GM23338 (cell line): ENCODE measurements at regions not wholly inside any gene's neighbourhood (a gene's known extent, or its start where the extent isn't known, plus 50 kb on each side); places are given as distances from the start of the nearest gene placed in this dataset.

ENCODE experiments used
- ATAC-seq: fragments of 200-7000 bp; cut with Tn5 transposase; 3 replicates; pipeline ENCODE4 v1.9.1; 2020
- DNase-seq: peaks from one replicate; pipeline ENCODE4 v3.0.0-alpha.2; 2015; ENCODE audit warnings: low spot score
- H2AFZ ChIP-seq: fragments of 200-600 bp; sonication (generic); 2 replicates; pipeline ENCODE4 v1.8.0; 2016; ENCODE audit warnings: antibody characterized with exemption, mild to moderate bottlenecking, moderate library complexity
- H3F3A ChIP-seq: fragments of 200-600 bp; sonication (generic); replicated peaks from 2 replicates; pipeline ENCODE4 v1.8.0; 2017; ENCODE audit warnings: antibody characterized with exemption, mixed run types, low read depth
- H3K27ac ChIP-seq: fragments of 200-600 bp; sonication (generic); 2 replicates; pipeline ENCODE4 v1.6.1; 2016; ENCODE audit warnings: low read depth
- H3K27me3 ChIP-seq: fragments of 200-600 bp; sonication (generic); 2 replicates; pipeline ENCODE4 v1.8.0; 2016; ENCODE audit warnings: mild to moderate bottlenecking, mixed run types, moderate library complexity; ENCODE audit not compliant: insufficient read depth
- H3K36me3 ChIP-seq: fragments of 200-600 bp; sonication (generic); 2 replicates; pipeline ENCODE4 v1.8.0; 2016; ENCODE audit warnings: mild to moderate bottlenecking; ENCODE audit not compliant: insufficient read depth
- H3K4me1 ChIP-seq: fragments of 200-600 bp; sonication (generic); 2 replicates; pipeline ENCODE4 v1.8.0; 2016; ENCODE audit warnings: mild to moderate bottlenecking, moderate library complexity; ENCODE audit not compliant: insufficient read depth
- H3K4me2 ChIP-seq: fragments of 200-600 bp; sonication (generic); 2 replicates; pipeline ENCODE4 v1.7.1; 2017; ENCODE audit warnings: mixed run types
- H3K4me3 ChIP-seq: fragments of 200-600 bp; sonication (generic); 2 replicates; pipeline ENCODE4 v1.6.1; 2016; ENCODE audit warnings: mixed run types
- H3K79me2 ChIP-seq: fragments of 200-600 bp; sonication (generic); replicated peaks from 2 replicates; pipeline ENCODE4 v1.8.0; 2017; ENCODE audit warnings: mild to moderate bottlenecking; ENCODE audit not compliant: insufficient read depth
- H3K9me2 ChIP-seq: fragments of 200-600 bp; sonication (generic); 2 replicates; pipeline ENCODE4 v1.8.0; 2017; ENCODE audit not compliant: insufficient read depth
- H4K20me1 ChIP-seq: fragments of 200-600 bp; sonication (generic); replicated peaks from 2 replicates; pipeline ENCODE4 v1.8.0; 2017; ENCODE audit warnings: mild to moderate bottlenecking; ENCODE audit not compliant: insufficient read depth
- H3K27ac Mint-ChIP-seq: 2 replicates; pipeline ENCODE4 v1.8.0; 2020; ENCODE audit warnings: inconsistent platforms, mild to moderate bottlenecking, moderate library complexity, mixed read lengths
- H3K27me3 Mint-ChIP-seq: 3 replicates; pipeline ENCODE4 v1.8.0; 2022; ENCODE audit warnings: low read depth, mild to moderate bottlenecking, moderate library complexity, mixed read lengths, inconsistent platforms; ENCODE audit not compliant: insufficient read depth, poor library complexity
- H3K36me3 Mint-ChIP-seq: 3 replicates; pipeline ENCODE4 v1.8.0; 2021; ENCODE audit warnings: low read depth, mild to moderate bottlenecking, inconsistent platforms, moderate library complexity, mixed read lengths
- H3K4me1 Mint-ChIP-seq: 3 replicates; pipeline ENCODE4 v1.8.0; 2020; ENCODE audit warnings: mild to moderate bottlenecking, inconsistent platforms, mixed read lengths
- H3K4me3 Mint-ChIP-seq: 3 replicates; pipeline ENCODE4 v1.8.0; 2021; ENCODE audit warnings: moderate library complexity, mild to moderate bottlenecking, inconsistent platforms, mixed read lengths
- H3K9me3 Mint-ChIP-seq: 3 replicates; pipeline ENCODE4 v1.8.0; 2020; ENCODE audit warnings: moderate library complexity, mild to moderate bottlenecking, inconsistent platforms, mixed read lengths
- CREB1 ChIP-seq: fragments of 250-450 bp; sonication (Bioruptor Pico); IDR thresholded peaks from 2 replicates; pipeline ENCODE4 v1.5.0; 2020; ENCODE audit warnings: low read depth, mild to moderate bottlenecking, moderate library complexity
- EZH2 ChIP-seq: fragments of 200-600 bp; sonication (generic); IDR thresholded peaks from one replicate; pipeline ENCODE4 v1.8.0; 2017; ENCODE audit warnings: antibody characterized with exemption, mild to moderate bottlenecking, low read depth; ENCODE audit not compliant: unreplicated experiment
- EZH2phosphoT487 ChIP-seq: fragments of 200-600 bp; sonication (generic); IDR thresholded peaks from one replicate; pipeline ENCODE4 v1.8.1; 2018; ENCODE audit warnings: antibody characterized with exemption; ENCODE audit not compliant: unreplicated experiment
- JUNB ChIP-seq: IDR thresholded peaks from one replicate; pipeline ENCODE4 v1.6.1; 2016; ENCODE audit warnings: antibody characterized with exemption; ENCODE audit not compliant: unreplicated experiment
- NANOG ChIP-seq: IDR thresholded peaks from 2 replicates; pipeline ENCODE4 v1.6.1; 2016; ENCODE audit warnings: antibody characterized with exemption, borderline replicate concordance
- POLR2AphosphoS5 ChIP-seq: IDR thresholded peaks from 2 replicates; pipeline ENCODE4 v1.6.1; 2016; ENCODE audit warnings: antibody characterized with exemption, low read depth
- STAT1 ChIP-seq: IDR thresholded peaks from one replicate; pipeline ENCODE4 v1.6.1; 2016; ENCODE audit warnings: antibody characterized with exemption; ENCODE audit not compliant: unreplicated experiment
- ZNF114 ChIP-seq: fragments of 250-450 bp; sonication (Bioruptor Pico); IDR thresholded peaks from 2 replicates; pipeline ENCODE4 v1.5.0; 2020; ENCODE audit warnings: mild to moderate bottlenecking, moderate library complexity
- ZNF331 ChIP-seq: fragments of 250-450 bp; sonication (Bioruptor Pico); IDR thresholded peaks from 2 replicates; pipeline ENCODE4 v1.5.0; 2020; ENCODE audit warnings: low read depth, mild to moderate bottlenecking, moderate library complexity
- TF ChIP-seq, protein P1 (sequence below): fragments of 250-450 bp; sonication (Bioruptor Pico); IDR thresholded peaks from 2 replicates; pipeline ENCODE4 v1.5.0; 2020; ENCODE audit warnings: mild to moderate bottlenecking, moderate library complexity
- TF ChIP-seq, protein P2 (sequence below): IDR thresholded peaks from one replicate; pipeline ENCODE4 v1.6.1; 2018; ENCODE audit warnings: antibody characterized with exemption; ENCODE audit not compliant: unreplicated experiment
- TF ChIP-seq, protein P3 (sequence below): IDR thresholded peaks from 2 replicates; pipeline ENCODE4 v1.6.1; 2016; ENCODE audit warnings: antibody characterized with exemption
- TF ChIP-seq, protein P4 (sequence below), 2 experiments: fragments of 200-600 bp in 1 of 2; sonication (generic) in 1 of 2; conservative IDR thresholded peaks; 2 replicates each; pipeline versions ENCODE4 v1.5.1 to v1.6.1; 2016 to 2017; ENCODE audit warnings: antibody characterized with exemption in 2 of 2, low read depth in 2 of 2, mild to moderate bottlenecking in 2 of 2, moderate library complexity in 1 of 2

DNA sequence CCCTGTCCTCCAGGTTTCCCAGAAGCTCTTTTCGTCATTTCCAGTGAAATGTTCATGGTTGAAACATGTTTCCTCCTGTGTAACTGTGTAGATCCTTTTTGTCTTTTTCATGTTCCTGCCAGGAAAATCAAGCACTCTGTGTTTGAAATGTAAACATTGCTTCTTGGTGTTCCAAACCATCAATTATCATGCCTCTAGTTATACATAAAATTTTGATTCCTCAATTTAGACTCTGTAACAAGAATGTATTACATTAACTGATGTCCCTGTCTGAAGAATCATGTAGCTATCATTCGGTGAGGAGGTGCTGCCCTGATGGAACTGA, 546.3 kb upstream of the CITED2 start:
- Histone ChIP-seq H2AFZ (peak overlapping the region; percentile 76), H3K27ac (no peak overlapping the region), H3K4me2 (no peak overlapping the region), H3K79me2 (no peaks in the 10 kb centered on the region), H4K20me1 (no peaks in the 10 kb centered on the region), H3K4me1 (peaks cover 6% of the 10 kb centered on the region; the same call in 1 of the 2 replicates), H3K36me3 (no peaks in the 10 kb centered on the region), H3K4me3 (no peak overlapping the region), H3K9me2 (peaks cover 14% of the 10 kb centered on the region; the same call in 1 of the 2 replicates), H3F3A (no peaks in the 10 kb centered on the region), H3K27me3 (no peaks in the 10 kb centered on the region)
- no peaks in the 10 kb centered on the region; the same call in 2 of the 3 replicates for H3K36me3 Mint-ChIP-seq
- H3K4me1 Mint-ChIP-seq = peaks cover 17% of the 10 kb centered on the region
- H3K27me3 Mint-ChIP-seq = no peaks in the 10 kb centered on the region
- H3K4me3 Mint-ChIP-seq = no peak overlapping the region
- TF ChIP-seq ZNF114 (CRISPR knock-in tag) (no peak), JUNB (no peak), ZNF331 (no peak), CREB1 (CRISPR knock-in tag) (no peak), EZH2phosphoT487 (no peak), STAT1 (no peak), POLR2AphosphoS5 (no peak), EZH2 (no peak), NANOG (no peak)
- TF ChIP-seq, protein P1, sequence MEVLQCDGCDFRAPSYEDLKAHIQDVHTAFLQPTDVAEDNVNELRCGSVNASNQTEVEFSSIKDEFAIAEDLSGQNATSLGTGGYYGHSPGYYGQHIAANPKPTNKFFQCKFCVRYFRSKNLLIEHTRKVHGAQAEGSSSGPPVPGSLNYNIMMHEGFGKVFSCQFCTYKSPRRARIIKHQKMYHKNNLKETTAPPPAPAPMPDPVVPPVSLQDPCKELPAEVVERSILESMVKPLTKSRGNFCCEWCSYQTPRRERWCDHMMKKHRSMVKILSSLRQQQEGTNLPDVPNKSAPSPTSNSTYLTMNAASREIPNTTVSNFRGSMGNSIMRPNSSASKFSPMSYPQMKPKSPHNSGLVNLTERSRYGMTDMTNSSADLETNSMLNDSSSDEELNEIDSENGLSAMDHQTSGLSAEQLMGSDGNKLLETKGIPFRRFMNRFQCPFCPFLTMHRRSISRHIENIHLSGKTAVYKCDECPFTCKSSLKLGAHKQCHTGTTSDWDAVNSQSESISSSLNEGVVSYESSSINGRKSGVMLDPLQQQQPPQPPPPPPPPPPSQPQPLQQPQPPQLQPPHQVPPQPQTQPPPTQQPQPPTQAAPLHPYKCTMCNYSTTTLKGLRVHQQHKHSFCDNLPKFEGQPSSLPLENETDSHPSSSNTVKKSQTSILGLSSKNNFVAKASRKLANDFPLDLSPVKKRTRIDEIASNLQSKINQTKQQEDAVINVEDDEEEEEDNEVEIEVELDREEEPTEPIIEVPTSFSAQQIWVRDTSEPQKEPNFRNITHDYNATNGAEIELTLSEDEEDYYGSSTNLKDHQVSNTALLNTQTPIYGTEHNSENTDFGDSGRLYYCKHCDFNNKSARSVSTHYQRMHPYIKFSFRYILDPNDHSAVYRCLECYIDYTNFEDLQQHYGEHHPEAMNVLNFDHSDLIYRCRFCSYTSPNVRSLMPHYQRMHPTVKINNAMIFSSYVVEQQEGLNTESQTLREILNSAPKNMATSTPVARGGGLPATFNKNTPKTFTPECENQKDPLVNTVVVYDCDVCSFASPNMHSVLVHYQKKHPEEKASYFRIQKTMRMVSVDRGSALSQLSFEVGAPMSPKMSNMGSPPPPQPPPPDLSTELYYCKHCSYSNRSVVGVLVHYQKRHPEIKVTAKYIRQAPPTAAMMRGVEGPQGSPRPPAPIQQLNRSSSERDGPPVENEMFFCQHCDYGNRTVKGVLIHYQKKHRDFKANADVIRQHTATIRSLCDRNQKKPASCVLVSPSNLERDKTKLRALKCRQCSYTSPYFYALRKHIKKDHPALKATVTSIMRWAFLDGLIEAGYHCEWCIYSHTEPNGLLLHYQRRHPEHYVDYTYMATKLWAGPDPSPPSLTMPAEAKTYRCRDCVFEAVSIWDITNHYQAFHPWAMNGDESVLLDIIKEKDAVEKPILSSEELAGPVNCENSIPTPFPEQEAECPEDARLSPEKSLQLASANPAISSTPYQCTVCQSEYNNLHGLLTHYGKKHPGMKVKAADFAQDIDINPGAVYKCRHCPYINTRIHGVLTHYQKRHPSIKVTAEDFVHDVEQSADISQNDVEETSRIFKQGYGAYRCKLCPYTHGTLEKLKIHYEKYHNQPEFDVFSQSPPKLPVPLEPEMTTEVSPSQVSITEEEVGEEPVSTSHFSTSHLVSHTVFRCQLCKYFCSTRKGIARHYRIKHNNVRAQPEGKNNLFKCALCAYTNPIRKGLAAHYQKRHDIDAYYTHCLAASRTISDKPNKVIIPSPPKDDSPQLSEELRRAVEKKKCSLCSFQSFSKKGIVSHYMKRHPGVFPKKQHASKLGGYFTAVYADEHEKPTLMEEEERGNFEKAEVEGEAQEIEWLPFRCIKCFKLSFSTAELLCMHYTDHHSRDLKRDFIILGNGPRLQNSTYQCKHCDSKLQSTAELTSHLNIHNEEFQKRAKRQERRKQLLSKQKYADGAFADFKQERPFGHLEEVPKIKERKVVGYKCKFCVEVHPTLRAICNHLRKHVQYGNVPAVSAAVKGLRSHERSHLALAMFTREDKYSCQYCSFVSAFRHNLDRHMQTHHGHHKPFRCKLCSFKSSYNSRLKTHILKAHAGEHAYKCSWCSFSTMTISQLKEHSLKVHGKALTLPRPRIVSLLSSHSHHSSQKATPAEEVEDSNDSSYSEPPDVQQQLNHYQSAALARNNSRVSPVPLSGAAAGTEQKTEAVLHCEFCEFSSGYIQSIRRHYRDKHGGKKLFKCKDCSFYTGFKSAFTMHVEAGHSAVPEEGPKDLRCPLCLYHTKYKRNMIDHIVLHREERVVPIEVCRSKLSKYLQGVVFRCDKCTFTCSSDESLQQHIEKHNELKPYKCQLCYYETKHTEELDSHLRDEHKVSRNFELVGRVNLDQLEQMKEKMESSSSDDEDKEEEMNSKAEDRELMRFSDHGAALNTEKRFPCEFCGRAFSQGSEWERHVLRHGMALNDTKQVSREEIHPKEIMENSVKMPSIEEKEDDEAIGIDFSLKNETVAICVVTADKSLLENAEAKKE (CRISPR knock-in tag) = no peak
- TF ChIP-seq, protein P2, sequence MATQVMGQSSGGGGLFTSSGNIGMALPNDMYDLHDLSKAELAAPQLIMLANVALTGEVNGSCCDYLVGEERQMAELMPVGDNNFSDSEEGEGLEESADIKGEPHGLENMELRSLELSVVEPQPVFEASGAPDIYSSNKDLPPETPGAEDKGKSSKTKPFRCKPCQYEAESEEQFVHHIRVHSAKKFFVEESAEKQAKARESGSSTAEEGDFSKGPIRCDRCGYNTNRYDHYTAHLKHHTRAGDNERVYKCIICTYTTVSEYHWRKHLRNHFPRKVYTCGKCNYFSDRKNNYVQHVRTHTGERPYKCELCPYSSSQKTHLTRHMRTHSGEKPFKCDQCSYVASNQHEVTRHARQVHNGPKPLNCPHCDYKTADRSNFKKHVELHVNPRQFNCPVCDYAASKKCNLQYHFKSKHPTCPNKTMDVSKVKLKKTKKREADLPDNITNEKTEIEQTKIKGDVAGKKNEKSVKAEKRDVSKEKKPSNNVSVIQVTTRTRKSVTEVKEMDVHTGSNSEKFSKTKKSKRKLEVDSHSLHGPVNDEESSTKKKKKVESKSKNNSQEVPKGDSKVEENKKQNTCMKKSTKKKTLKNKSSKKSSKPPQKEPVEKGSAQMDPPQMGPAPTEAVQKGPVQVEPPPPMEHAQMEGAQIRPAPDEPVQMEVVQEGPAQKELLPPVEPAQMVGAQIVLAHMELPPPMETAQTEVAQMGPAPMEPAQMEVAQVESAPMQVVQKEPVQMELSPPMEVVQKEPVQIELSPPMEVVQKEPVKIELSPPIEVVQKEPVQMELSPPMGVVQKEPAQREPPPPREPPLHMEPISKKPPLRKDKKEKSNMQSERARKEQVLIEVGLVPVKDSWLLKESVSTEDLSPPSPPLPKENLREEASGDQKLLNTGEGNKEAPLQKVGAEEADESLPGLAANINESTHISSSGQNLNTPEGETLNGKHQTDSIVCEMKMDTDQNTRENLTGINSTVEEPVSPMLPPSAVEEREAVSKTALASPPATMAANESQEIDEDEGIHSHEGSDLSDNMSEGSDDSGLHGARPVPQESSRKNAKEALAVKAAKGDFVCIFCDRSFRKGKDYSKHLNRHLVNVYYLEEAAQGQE = no peak
- TF ChIP-seq, protein P3, sequence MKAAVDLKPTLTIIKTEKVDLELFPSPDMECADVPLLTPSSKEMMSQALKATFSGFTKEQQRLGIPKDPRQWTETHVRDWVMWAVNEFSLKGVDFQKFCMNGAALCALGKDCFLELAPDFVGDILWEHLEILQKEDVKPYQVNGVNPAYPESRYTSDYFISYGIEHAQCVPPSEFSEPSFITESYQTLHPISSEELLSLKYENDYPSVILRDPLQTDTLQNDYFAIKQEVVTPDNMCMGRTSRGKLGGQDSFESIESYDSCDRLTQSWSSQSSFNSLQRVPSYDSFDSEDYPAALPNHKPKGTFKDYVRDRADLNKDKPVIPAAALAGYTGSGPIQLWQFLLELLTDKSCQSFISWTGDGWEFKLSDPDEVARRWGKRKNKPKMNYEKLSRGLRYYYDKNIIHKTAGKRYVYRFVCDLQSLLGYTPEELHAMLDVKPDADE = no peak
- TF ChIP-seq, protein P4, sequence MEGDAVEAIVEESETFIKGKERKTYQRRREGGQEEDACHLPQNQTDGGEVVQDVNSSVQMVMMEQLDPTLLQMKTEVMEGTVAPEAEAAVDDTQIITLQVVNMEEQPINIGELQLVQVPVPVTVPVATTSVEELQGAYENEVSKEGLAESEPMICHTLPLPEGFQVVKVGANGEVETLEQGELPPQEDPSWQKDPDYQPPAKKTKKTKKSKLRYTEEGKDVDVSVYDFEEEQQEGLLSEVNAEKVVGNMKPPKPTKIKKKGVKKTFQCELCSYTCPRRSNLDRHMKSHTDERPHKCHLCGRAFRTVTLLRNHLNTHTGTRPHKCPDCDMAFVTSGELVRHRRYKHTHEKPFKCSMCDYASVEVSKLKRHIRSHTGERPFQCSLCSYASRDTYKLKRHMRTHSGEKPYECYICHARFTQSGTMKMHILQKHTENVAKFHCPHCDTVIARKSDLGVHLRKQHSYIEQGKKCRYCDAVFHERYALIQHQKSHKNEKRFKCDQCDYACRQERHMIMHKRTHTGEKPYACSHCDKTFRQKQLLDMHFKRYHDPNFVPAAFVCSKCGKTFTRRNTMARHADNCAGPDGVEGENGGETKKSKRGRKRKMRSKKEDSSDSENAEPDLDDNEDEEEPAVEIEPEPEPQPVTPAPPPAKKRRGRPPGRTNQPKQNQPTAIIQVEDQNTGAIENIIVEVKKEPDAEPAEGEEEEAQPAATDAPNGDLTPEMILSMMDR (conservative IDR thresholded peaks at IDR 0.05; ENCODE audit: low read depth in 2 of 2) = no peak
- H3K9me3 Mint-ChIP-seq = no peaks in the 10 kb centered on the region; the same call in 2 of the 3 replicates
- DNase-seq (no peak), ATAC-seq (no peak)
- no peak overlapping the region for H3K27ac Mint-ChIP-seq
